ENCODE measurements at regions not wholly inside any gene's neighbourhood (a gene's known extent, or its start where the extent isn't known, plus 50 kb on each side); places are given as distances from the start of the nearest gene placed in this dataset.

DNA sequence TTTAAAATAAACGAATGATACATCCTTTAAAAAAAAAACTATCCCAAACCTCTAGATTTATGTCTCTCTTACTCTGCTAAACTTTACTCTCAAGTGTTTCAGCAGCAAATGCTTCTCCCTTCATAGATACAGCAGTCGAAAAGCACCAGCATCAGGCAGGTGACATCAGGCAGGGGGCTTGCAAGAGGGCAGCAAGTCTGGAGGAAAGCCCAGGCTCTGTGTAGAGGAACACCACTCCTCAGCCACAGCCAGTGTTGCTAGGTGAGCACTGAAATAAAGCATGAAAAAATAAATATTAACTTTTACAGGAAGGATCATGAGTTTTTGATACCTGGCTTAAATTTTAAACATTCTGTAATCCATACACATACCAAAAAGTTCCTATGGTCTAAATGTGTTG lies 419.4 kb downstream of the GALC start:
- Histone ChIP-seq H4K20me1 (ENCODE audit: insufficient read depth, low read length) (no peaks in the 10 kb centered on the region), H3K36me3 (replicated peaks; ENCODE audit: insufficient read depth, low read length) (no peaks in the 10 kb centered on the region), H3F3A (ENCODE audit: insufficient read depth, low read length) (no peaks in the 10 kb centered on the region), H3K27ac (ENCODE audit: low read length) (no peak overlapping the region), H3K9ac (ENCODE audit: low read length) (no peak overlapping the region), H3K9me3 (replicated peaks; ENCODE audit: insufficient read depth, low read length) (no peaks in the 10 kb centered on the region), H3K4me2 (ENCODE audit: low read depth, low read length) (no peak overlapping the region), H3K27me3 (replicated peaks; ENCODE audit: insufficient read depth, low read length) (no peaks in the 10 kb centered on the region), H3K4me1 (ENCODE audit: low read length) (no peaks in the 10 kb centered on the region), H3K79me2 (ENCODE audit: low read length) (no peaks in the 10 kb centered on the region), H3K9me2 (replicated peaks; ENCODE audit: insufficient read depth, low read length) (no peaks in the 10 kb centered on the region), H2AFZ (ENCODE audit: low read length) (no peak overlapping the region), H3K4me3 (ENCODE audit: low read length) (no peak overlapping the region)
- TF ChIP-seq EZH2 (optimal IDR thresholded peaks at IDR 0.05; ENCODE audit: low read depth, low read length) (no peak), EZH2phosphoT487 (IDR thresholded peaks at IDR 0.05; ENCODE audit: low read length) (no peak)
- TF ChIP-seq, protein P1, sequence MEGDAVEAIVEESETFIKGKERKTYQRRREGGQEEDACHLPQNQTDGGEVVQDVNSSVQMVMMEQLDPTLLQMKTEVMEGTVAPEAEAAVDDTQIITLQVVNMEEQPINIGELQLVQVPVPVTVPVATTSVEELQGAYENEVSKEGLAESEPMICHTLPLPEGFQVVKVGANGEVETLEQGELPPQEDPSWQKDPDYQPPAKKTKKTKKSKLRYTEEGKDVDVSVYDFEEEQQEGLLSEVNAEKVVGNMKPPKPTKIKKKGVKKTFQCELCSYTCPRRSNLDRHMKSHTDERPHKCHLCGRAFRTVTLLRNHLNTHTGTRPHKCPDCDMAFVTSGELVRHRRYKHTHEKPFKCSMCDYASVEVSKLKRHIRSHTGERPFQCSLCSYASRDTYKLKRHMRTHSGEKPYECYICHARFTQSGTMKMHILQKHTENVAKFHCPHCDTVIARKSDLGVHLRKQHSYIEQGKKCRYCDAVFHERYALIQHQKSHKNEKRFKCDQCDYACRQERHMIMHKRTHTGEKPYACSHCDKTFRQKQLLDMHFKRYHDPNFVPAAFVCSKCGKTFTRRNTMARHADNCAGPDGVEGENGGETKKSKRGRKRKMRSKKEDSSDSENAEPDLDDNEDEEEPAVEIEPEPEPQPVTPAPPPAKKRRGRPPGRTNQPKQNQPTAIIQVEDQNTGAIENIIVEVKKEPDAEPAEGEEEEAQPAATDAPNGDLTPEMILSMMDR (IDR thresholded peaks at IDR 0.05; ENCODE audit: low read length), result no peak
- no peak for DNase-seq

DNA sequence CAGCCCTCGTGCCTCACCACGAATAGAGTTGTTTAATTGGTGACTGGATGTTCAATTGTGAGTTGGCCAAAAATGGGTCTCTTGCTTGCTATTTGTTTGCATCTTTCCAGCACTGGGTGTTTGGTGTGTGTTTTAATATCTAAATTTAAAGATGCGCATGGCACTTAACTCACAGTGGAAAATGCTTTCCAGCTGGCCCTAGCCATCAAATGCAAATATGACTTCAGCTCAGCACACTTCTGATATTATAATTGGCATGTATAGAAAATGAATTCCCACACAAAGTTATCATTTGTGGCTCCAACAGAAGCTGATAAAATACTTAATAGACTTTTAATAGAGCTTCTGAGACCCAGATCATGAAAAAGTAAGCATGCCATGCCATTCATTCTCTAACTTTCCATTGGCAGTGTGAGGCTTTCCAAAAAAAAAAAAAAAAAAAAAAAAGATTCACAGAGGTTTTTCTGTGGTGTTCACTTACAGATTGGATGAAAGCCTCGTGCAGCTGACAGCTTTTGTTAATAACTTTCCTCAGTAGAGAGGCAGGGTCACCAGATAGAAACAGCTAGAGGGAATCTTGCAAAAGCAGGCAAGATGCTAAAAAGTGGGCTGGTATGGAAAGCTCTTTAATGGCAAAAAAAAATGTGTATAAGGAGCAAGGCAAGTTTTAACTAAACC lies 425.2 kb downstream of the GALC start:
- Histone ChIP-seq H4K20me1 (ENCODE audit: insufficient read depth, low read length) (no peaks in the 10 kb centered on the region), H2AFZ (ENCODE audit: low read length) (no peak overlapping the region), H3K27me3 (replicated peaks; ENCODE audit: insufficient read depth, low read length) (no peaks in the 10 kb centered on the region), H3K27ac (ENCODE audit: low read length) (no peak overlapping the region), H3K9me2 (replicated peaks; ENCODE audit: insufficient read depth, low read length) (no peaks in the 10 kb centered on the region), H3K4me2 (ENCODE audit: low read depth, low read length) (no peak overlapping the region), H3K4me3 (ENCODE audit: low read length) (no peak overlapping the region), H3K9ac (ENCODE audit: low read length) (no peak overlapping the region), H3K79me2 (ENCODE audit: low read length) (no peaks in the 10 kb centered on the region), H3K9me3 (replicated peaks; ENCODE audit: insufficient read depth, low read length) (no peaks in the 10 kb centered on the region), H3F3A (ENCODE audit: insufficient read depth, low read length) (no peaks in the 10 kb centered on the region), H3K4me1 (ENCODE audit: low read length) (no peaks in the 10 kb centered on the region), H3K36me3 (replicated peaks; ENCODE audit: insufficient read depth, low read length) (no peaks in the 10 kb centered on the region)
- no peak for DNase-seq
- TF ChIP-seq, protein P1 (IDR thresholded peaks at IDR 0.05; ENCODE audit: low read length), result no peak
- TF ChIP-seq EZH2 (optimal IDR thresholded peaks at IDR 0.05; ENCODE audit: low read depth, low read length), result no peak
- no peak for TF ChIP-seq EZH2phosphoT487 (IDR thresholded peaks at IDR 0.05; ENCODE audit: low read length)

DNA sequence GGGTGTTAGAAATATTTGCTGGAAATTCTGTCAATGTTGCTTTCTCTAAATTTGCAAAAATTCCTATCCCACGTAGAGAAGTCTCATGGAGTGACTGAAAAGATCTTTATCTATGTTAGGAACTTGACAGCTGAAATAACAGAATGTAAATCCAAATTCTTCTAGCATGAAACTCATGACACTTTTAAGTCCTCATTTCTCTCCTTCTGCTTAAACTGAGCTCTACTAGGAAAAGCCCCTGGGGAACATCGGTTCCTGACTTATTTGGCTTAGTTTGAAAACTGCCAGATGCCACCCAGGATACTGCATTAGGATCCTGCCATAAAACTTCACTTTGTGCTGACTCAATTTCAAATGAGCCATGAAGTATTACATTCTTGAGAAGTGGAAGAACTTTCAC lies 426.0 kb downstream of the GALC start:
- H3K4me2 ChIP-seq (ENCODE audit: low read depth, low read length), result no peak overlapping the region
- H4K20me1 ChIP-seq (ENCODE audit: insufficient read depth, low read length), result no peaks in the 10 kb centered on the region
- H3K4me3 ChIP-seq (ENCODE audit: low read length), result no peak overlapping the region
- no peak overlapping the region for H2AFZ ChIP-seq (ENCODE audit: low read length)
- TF ChIP-seq EZH2 (optimal IDR thresholded peaks at IDR 0.05; ENCODE audit: low read depth, low read length) (no peak), EZH2phosphoT487 (IDR thresholded peaks at IDR 0.05; ENCODE audit: low read length) (no peak)
- TF ChIP-seq, protein P1 (IDR thresholded peaks at IDR 0.05; ENCODE audit: low read length), result no peak
- H3K9me2 ChIP-seq (replicated peaks; ENCODE audit: insufficient read depth, low read length), result no peaks in the 10 kb centered on the region
- no peaks in the 10 kb centered on the region for H3K9me3 ChIP-seq (replicated peaks; ENCODE audit: insufficient read depth, low read length)
- H3K79me2 ChIP-seq (ENCODE audit: low read length), result no peaks in the 10 kb centered on the region
- no peak overlapping the region for H3K27ac ChIP-seq (ENCODE audit: low read length)
- H3F3A ChIP-seq (ENCODE audit: insufficient read depth, low read length), result no peaks in the 10 kb centered on the region
- H3K36me3 ChIP-seq (replicated peaks; ENCODE audit: insufficient read depth, low read length), result no peaks in the 10 kb centered on the region
- no peaks in the 10 kb centered on the region for H3K27me3 ChIP-seq (replicated peaks; ENCODE audit: insufficient read depth, low read length)
- no peak for DNase-seq
- no peak overlapping the region for H3K9ac ChIP-seq (ENCODE audit: low read length)
- H3K4me1 ChIP-seq (ENCODE audit: low read length), result no peaks in the 10 kb centered on the region
